Keratinocyte (primary cell): ENCODE measurements at regions not wholly inside any gene's neighbourhood (a gene's known extent, or its start where the extent isn't known, plus 50 kb on each side); places are given as distances from the start of the nearest gene placed in this dataset.

Experiments used
- CTCF ChIP-seq, 3 experiments: IDR thresholded peaks in 1 of 3; conservative IDR thresholded peaks in 1 of 3; optimal IDR thresholded peaks in 1 of 3; 2 replicates in 2 of 3; 3 replicates in 1 of 3; pipeline versions ENCODE3 to v1.5.1; 2011; ENCODE audit warnings: low read length in 3 of 3, mild to moderate bottlenecking in 3 of 3, moderate library complexity in 2 of 3, control low read depth in 1 of 3, inconsistent platforms in 1 of 3; ENCODE audit not compliant: insufficient read depth in 2 of 3; ENCODE audit errors: extremely low read depth in 1 of 3
- EZH2 ChIP-seq: IDR thresholded peaks from one replicate; pipeline ENCODE4 v1.6.1; 2012; ENCODE audit warnings: inconsistent platforms, mild to moderate bottlenecking, low read length, moderate library complexity

- TF ChIP-seq CTCF (optimal IDR thresholded peaks at IDR 0.05 in 1 of 3, IDR thresholded peaks at IDR 0.05 in 1 of 3, conservative IDR thresholded peaks at IDR 0.05 in 1 of 3; ENCODE audit: extremely low read depth in 1 of 3, insufficient read depth in 2 of 3, low read length in 3 of 3) (no peak), EZH2 (no peak)
Measured at GRCh38 chr12:118544569-118544968, 168.2 kb downstream of the SUDS3 start.
